HEK293 (cell line): ENCODE measurements at regions not wholly inside any gene's neighbourhood (a gene's known extent, or its start where the extent isn't known, plus 50 kb on each side); places are given as distances from the start of the nearest gene placed in this dataset.

Source experiments
- CTCF ChIA-PET: fragments of 350-600 bp; formaldehyde crosslinking; extraction: SDS; loops from one replicate; lab custom pipeline; 2021; ENCODE audit warnings: antibody characterized with exemption; lab: Yijun Ruan, JAX
- POLR2A ChIA-PET: fragments of 300-600 bp; formaldehyde crosslinking; extraction: SDS; loops from one replicate; lab custom pipeline; 2020; ENCODE audit warnings: antibody characterized with exemption, inconsistent platforms; lab: Yijun Ruan, JAX
- H3K27ac ChIP-seq: fragments of 200-500 bp; sonication (Bioruptor generic); 2 replicates; pipeline ENCODE4 v1.5.1; 2014; ENCODE audit warnings: low read depth, low read length, control low read depth, inconsistent platforms; ENCODE audit errors: extremely low read depth
- H3K36me3 ChIP-seq, 2 experiments: fragments of 200-500 bp in 1 of 2; sonication (Bioruptor generic) in 1 of 2; 1 replicate in 1 of 2; 2 replicates in 1 of 2; pipeline ENCODE4 v1.5.1; 2014 to 2017; ENCODE audit warnings: inconsistent platforms in 2 of 2, low read length in 2 of 2; ENCODE audit not compliant: control insufficient read depth in 2 of 2, insufficient read depth in 1 of 2
- H3K4me1 ChIP-seq: fragments of 200-500 bp; sonication (Bioruptor generic); 2 replicates; pipeline ENCODE4 v1.5.1; 2014; ENCODE audit warnings: mild to moderate bottlenecking, low read length, inconsistent platforms; ENCODE audit not compliant: control insufficient read depth, insufficient read depth
- H3K4me3 ChIP-seq: 2 replicates; pipeline ENCODE4 v1.5.1; 2011; ENCODE audit warnings: low read depth, mild to moderate bottlenecking, control low read depth, low read length, moderate library complexity
- H3K9me3 ChIP-seq: fragments of 200-500 bp; sonication (Bioruptor generic); 2 replicates; pipeline ENCODE4 v1.5.1; 2014; ENCODE audit warnings: low read depth, low read length, inconsistent platforms; ENCODE audit not compliant: control insufficient read depth, insufficient read depth
- EGR2 ChIP-seq: fragments of 450-650 bp; formaldehyde crosslinking; IDR thresholded peaks from 2 replicates; pipeline ENCODE4 v1.5.1; 2016; ENCODE audit warnings: low read depth, missing biosample characterization, missing genetic modification characterization
- GFI1B ChIP-seq: fragments of 450-650 bp; formaldehyde crosslinking; IDR thresholded peaks from 2 replicates; pipeline ENCODE4 v1.5.1; 2016; ENCODE audit warnings: missing biosample characterization, missing genetic modification characterization
- HOXA7 ChIP-seq: sonication (generic); formaldehyde crosslinking; IDR thresholded peaks from 2 replicates; pipeline ENCODE4 v1.8.1; 2022; ENCODE audit warnings: missing genetic modification reagents, borderline replicate concordance
- IKZF3 ChIP-seq: fragments of 450-650 bp; IDR thresholded peaks from 2 replicates; pipeline ENCODE4 v1.5.0; 2018; ENCODE audit warnings: missing biosample characterization, mild to moderate bottlenecking, missing genetic modification characterization, moderate library complexity
- KLF1 ChIP-seq: fragments of 450-650 bp; formaldehyde crosslinking; IDR thresholded peaks from 2 replicates; pipeline ENCODE4 v1.5.1; 2016; ENCODE audit warnings: missing biosample characterization, missing genetic modification characterization
- REPIN1 ChIP-seq: fragments of 450-650 bp; formaldehyde crosslinking; IDR thresholded peaks from 2 replicates; pipeline ENCODE4 v1.5.1; 2017; ENCODE audit warnings: missing biosample characterization, missing genetic modification characterization, low read depth
- REST ChIP-seq: fragments of 450-650 bp; formaldehyde crosslinking; IDR thresholded peaks from 2 replicates; pipeline ENCODE4 v1.5.1; 2016; ENCODE audit warnings: missing biosample characterization, missing genetic modification characterization
- ZBTB20 ChIP-seq: fragments of 450-650 bp; formaldehyde crosslinking; IDR thresholded peaks from 2 replicates; pipeline ENCODE4 v1.5.1; 2016; ENCODE audit warnings: missing biosample characterization, missing genetic modification characterization
- ZFP69B ChIP-seq: fragments of 450-650 bp; formaldehyde crosslinking; IDR thresholded peaks from 2 replicates; pipeline ENCODE4 v1.5.1; 2016; ENCODE audit warnings: missing biosample characterization, missing genetic modification characterization
- ZNF121 ChIP-seq: fragments of 450-650 bp; formaldehyde crosslinking; IDR thresholded peaks from 2 replicates; pipeline ENCODE4 v1.5.1; 2016; ENCODE audit warnings: missing biosample characterization, missing genetic modification characterization
- ZNF132 ChIP-seq: fragments of 450-650 bp; formaldehyde crosslinking; IDR thresholded peaks from 2 replicates; pipeline ENCODE4 v1.5.1; 2017; ENCODE audit warnings: missing biosample characterization, missing genetic modification characterization, borderline replicate concordance
- ZNF157 ChIP-seq: fragments of 450-650 bp; formaldehyde crosslinking; IDR thresholded peaks from 2 replicates; pipeline ENCODE4 v1.5.1; 2016; ENCODE audit warnings: missing biosample characterization, missing genetic modification characterization
- ZNF2 ChIP-seq: fragments of 450-650 bp; formaldehyde crosslinking; IDR thresholded peaks from 2 replicates; pipeline ENCODE4 v1.5.1; 2016; ENCODE audit warnings: missing biosample characterization, missing genetic modification characterization
- ZNF23 ChIP-seq: fragments of 450-650 bp; formaldehyde crosslinking; IDR thresholded peaks from 2 replicates; pipeline ENCODE4 v1.5.1; 2016; ENCODE audit warnings: missing biosample characterization, missing genetic modification characterization, borderline replicate concordance
- ZNF24 ChIP-seq: fragments of 450-650 bp; formaldehyde crosslinking; IDR thresholded peaks from 2 replicates; pipeline ENCODE4 v1.5.1; 2016; ENCODE audit warnings: missing biosample characterization, missing genetic modification characterization
- ZNF391 ChIP-seq: fragments of 450-650 bp; formaldehyde crosslinking; IDR thresholded peaks from 2 replicates; pipeline ENCODE4 v1.5.1; 2016; ENCODE audit warnings: low read depth, missing biosample characterization, missing genetic modification characterization, borderline replicate concordance
- ZNF416 ChIP-seq: fragments of 450-650 bp; formaldehyde crosslinking; IDR thresholded peaks from 2 replicates; pipeline ENCODE4 v1.5.1; 2016; ENCODE audit warnings: missing biosample characterization, missing genetic modification characterization
- ZNF529 ChIP-seq: fragments of 450-650 bp; formaldehyde crosslinking; IDR thresholded peaks from 2 replicates; pipeline ENCODE4 v1.5.1; 2017; ENCODE audit warnings: missing genetic modification characterization, missing biosample characterization; ENCODE audit not compliant: insufficient replicate concordance
- ZNF660 ChIP-seq: fragments of 450-650 bp; IDR thresholded peaks from 2 replicates; pipeline ENCODE4 v1.5.1; 2018; ENCODE audit warnings: missing biosample characterization, mild to moderate bottlenecking, missing genetic modification characterization
- ZNF677 ChIP-seq: fragments of 450-650 bp; IDR thresholded peaks from 2 replicates; pipeline ENCODE4 v1.5.0; 2018; ENCODE audit warnings: missing biosample characterization, mild to moderate bottlenecking, missing genetic modification characterization, moderate library complexity
- ZNF747 ChIP-seq: fragments of 450-650 bp; formaldehyde crosslinking; IDR thresholded peaks from 2 replicates; pipeline ENCODE4 v1.5.1; 2016; ENCODE audit warnings: missing biosample characterization, missing genetic modification characterization
- ZNF791 ChIP-seq: fragments of 450-650 bp; formaldehyde crosslinking; IDR thresholded peaks from 2 replicates; pipeline ENCODE4 v1.5.1; 2016; ENCODE audit warnings: missing biosample characterization, missing genetic modification characterization

GRCh38 chr5:61966997-61967396 lies 339.0 kb upstream of the KIF2A start:
- CTCF ChIA-PET: no interaction called here
- no peaks in the 10 kb centered on the region for H3K4me1 ChIP-seq
- TF ChIP-seq REST (tag by site-specific recombination): no peak
- no peak for TF ChIP-seq REPIN1 (tag by site-specific recombination)
- no peak for TF ChIP-seq ZNF24
- TF ChIP-seq ZNF791 (tag by site-specific recombination): no peak
- TF ChIP-seq ZBTB20: no peak
- POLR2A ChIA-PET: no interaction called here
- no peak overlapping the region for H3K27ac ChIP-seq
- no peaks in the 10 kb centered on the region for H3K36me3 ChIP-seq
- no peak overlapping the region for H3K4me3 ChIP-seq
- no peaks in the 10 kb centered on the region for H3K9me3 ChIP-seq

GRCh38 chr5:61967681-61968080 lies 338.3 kb upstream of the KIF2A start:
- ChIA-PET CTCF (interaction anchor here (0.6 kb wide), 1 partner anchor 14 kb away, joined by 3 read pairs; no protein-coding TSS in a partner anchor), POLR2A (no interaction called here)
- no peak overlapping the region for H3K27ac ChIP-seq
- H3K4me3 ChIP-seq: no peak overlapping the region
- TF ChIP-seq ZNF677 (tag by site-specific recombination) (no peak), ZNF416 (tag by site-specific recombination) (no peak), ZNF747 (tag by site-specific recombination) (no peak), IKZF3 (tag by site-specific recombination) (no peak), ZNF660 (tag by site-specific recombination) (no peak)
- H3K4me1 ChIP-seq: no peaks in the 10 kb centered on the region
- no peaks in the 10 kb centered on the region for H3K9me3 ChIP-seq
- H3K36me3 ChIP-seq: no peaks in the 10 kb centered on the region

GRCh38 chr5:61969347-61969746 lies 336.7 kb upstream of the KIF2A start:
- CTCF ChIA-PET: no interaction called here
- H3K4me3 ChIP-seq: no peak overlapping the region
- no peak for TF ChIP-seq ZNF23 (tag by site-specific recombination)
- TF ChIP-seq ZNF2 (tag by site-specific recombination): no peak
- TF ChIP-seq KLF1 (tag by site-specific recombination): no peak
- H3K36me3 ChIP-seq: no peaks in the 10 kb centered on the region
- POLR2A ChIA-PET: no interaction called here
- no peaks in the 10 kb centered on the region for H3K9me3 ChIP-seq
- no peak overlapping the region for H3K27ac ChIP-seq
- H3K4me1 ChIP-seq: no peaks in the 10 kb centered on the region

- Histone ChIP-seq H3K9me3 (no peaks in the 10 kb centered on the region), H3K4me1 (no peaks in the 10 kb centered on the region), H3K4me3 (no peak overlapping the region), H3K27ac (no peak overlapping the region), H3K36me3 (no peaks in the 10 kb centered on the region)
- CTCF ChIA-PET: no interaction called here
- TF ChIP-seq ZNF157 (tag by site-specific recombination) (no peak), GFI1B (no peak), ZNF132 (tag by site-specific recombination) (no peak), ZNF121 (no peak), ZFP69B (tag by site-specific recombination) (no peak), ZNF529 (tag by site-specific recombination) (no peak), ZNF391 (no peak), HOXA7 (CRISPR knock-in tag) (no peak), EGR2 (no peak)
- POLR2A ChIA-PET: no interaction called here
Observed at GRCh38 chr5:61969755-61970154, 336.3 kb upstream of the KIF2A start.
